ENCODE measurements at regions not wholly inside any gene's neighbourhood (a gene's known extent, or its start where the extent isn't known, plus 50 kb on each side); places are given as distances from the start of the nearest gene placed in this dataset.

DNA sequence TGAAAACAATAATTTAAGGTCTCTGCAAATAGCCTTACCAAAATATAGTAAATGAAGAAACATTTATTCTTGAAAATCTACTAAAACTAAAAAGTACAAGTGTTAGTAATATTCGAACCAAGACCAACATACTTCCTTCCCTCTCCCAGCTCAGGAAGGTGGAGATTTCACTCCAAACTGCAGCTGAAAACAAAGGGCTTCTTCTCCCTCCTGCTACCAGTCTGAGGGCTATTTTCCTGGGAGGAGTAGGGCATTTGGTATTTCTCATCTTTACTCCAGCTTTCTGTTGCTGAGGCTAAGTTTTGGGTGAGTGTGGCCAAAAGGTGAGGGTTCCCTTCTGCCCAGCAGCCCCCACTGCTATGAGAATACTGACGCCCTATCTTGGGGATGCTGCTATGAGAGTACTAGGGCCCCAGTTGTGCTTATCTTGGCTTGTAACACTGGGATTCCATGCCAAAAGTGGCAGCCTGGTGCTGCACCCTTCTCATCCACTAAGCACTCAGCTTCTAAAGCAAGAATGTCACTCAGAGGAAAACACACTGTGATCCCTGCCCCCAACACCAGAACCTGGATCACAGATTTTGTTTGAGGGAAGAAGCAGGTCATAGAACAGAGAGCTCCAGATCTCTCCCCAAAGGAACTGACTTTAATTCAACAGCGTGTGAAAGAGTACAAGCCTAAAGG is 130.7 kb upstream of the KLF7 start:
- Histone ChIP-seq H3K4me1 (ENCODE audit: control insufficient read depth in 4 of 4, insufficient read depth in 4 of 4, low read length in 3 of 4) (no peaks in the 10 kb centered on the region), H3K4me3 (ENCODE audit: low read depth in 1 of 3, low read length in 3 of 3) (no peak overlapping the region), H3K9me3 (ENCODE audit: control insufficient read depth in 4 of 4, low read length in 3 of 4) (no peaks in the 10 kb centered on the region), H3K27me3 (ENCODE audit: control insufficient read depth in 4 of 4, insufficient read depth in 4 of 4, low read length in 3 of 4) (no peaks in the 10 kb centered on the region), H3K27ac (ENCODE audit: low read depth in 1 of 2, low read length in 2 of 2) (no peak overlapping the region), H3K9ac (ENCODE audit: low read depth in 1 of 2, low read length in 2 of 2) (no peak overlapping the region), H3K36me3 (ENCODE audit: control insufficient read depth in 4 of 4, insufficient read depth in 3 of 4, low read depth in 1 of 4, low read length in 3 of 4) (no peaks in the 10 kb centered on the region)
- DNase-seq (ENCODE audit: low spot score): no peak
- 72% methylated on average over 3 of the region's 3 CpGs for WGBS
- no peak for TF ChIP-seq HNF4A (conservative IDR thresholded peaks at IDR 0.05)
- no peak for TF ChIP-seq SP1 (IDR thresholded peaks at IDR 0.05)
- TF ChIP-seq, protein P1, sequence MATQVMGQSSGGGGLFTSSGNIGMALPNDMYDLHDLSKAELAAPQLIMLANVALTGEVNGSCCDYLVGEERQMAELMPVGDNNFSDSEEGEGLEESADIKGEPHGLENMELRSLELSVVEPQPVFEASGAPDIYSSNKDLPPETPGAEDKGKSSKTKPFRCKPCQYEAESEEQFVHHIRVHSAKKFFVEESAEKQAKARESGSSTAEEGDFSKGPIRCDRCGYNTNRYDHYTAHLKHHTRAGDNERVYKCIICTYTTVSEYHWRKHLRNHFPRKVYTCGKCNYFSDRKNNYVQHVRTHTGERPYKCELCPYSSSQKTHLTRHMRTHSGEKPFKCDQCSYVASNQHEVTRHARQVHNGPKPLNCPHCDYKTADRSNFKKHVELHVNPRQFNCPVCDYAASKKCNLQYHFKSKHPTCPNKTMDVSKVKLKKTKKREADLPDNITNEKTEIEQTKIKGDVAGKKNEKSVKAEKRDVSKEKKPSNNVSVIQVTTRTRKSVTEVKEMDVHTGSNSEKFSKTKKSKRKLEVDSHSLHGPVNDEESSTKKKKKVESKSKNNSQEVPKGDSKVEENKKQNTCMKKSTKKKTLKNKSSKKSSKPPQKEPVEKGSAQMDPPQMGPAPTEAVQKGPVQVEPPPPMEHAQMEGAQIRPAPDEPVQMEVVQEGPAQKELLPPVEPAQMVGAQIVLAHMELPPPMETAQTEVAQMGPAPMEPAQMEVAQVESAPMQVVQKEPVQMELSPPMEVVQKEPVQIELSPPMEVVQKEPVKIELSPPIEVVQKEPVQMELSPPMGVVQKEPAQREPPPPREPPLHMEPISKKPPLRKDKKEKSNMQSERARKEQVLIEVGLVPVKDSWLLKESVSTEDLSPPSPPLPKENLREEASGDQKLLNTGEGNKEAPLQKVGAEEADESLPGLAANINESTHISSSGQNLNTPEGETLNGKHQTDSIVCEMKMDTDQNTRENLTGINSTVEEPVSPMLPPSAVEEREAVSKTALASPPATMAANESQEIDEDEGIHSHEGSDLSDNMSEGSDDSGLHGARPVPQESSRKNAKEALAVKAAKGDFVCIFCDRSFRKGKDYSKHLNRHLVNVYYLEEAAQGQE (IDR thresholded peaks at IDR 0.05): no peak
- TF ChIP-seq RAD21 (IDR thresholded peaks at IDR 0.05): no peak
- TF ChIP-seq, protein P2, sequence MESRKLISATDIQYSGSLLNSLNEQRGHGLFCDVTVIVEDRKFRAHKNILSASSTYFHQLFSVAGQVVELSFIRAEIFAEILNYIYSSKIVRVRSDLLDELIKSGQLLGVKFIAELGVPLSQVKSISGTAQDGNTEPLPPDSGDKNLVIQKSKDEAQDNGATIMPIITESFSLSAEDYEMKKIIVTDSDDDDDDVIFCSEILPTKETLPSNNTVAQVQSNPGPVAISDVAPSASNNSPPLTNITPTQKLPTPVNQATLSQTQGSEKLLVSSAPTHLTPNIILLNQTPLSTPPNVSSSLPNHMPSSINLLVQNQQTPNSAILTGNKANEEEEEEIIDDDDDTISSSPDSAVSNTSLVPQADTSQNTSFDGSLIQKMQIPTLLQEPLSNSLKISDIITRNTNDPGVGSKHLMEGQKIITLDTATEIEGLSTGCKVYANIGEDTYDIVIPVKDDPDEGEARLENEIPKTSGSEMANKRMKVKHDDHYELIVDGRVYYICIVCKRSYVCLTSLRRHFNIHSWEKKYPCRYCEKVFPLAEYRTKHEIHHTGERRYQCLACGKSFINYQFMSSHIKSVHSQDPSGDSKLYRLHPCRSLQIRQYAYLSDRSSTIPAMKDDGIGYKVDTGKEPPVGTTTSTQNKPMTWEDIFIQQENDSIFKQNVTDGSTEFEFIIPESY (IDR thresholded peaks at IDR 0.05): no peak
- TF ChIP-seq, protein P3, sequence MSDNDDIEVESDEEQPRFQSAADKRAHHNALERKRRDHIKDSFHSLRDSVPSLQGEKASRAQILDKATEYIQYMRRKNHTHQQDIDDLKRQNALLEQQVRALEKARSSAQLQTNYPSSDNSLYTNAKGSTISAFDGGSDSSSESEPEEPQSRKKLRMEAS (IDR thresholded peaks at IDR 0.05): no peak

DNA sequence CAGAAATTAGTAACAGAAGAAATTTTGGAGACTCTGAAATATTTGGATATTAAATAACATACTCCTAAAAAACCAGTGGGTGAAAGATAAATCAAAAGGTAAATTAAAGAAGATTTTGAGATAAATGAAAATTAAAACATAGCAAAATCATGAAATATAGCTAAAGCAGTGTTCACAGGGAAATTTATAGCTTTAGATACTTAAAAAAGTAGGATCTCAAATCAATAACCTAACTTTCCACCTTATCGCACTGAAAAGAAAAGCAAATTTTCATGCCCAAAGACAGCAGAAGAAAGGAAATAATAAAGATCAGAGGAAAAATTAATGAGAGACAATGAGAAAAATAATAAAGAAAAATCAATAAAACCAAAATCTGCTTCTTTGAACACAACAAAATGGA is 135.1 kb upstream of the KLF7 start:
- TF ChIP-seq RAD21 (IDR thresholded peaks at IDR 0.05): no peak
- TF ChIP-seq, protein P2 (IDR thresholded peaks at IDR 0.05): no peak
- TF ChIP-seq, protein P3 (IDR thresholded peaks at IDR 0.05): no peak
- TF ChIP-seq, protein P1 (IDR thresholded peaks at IDR 0.05): no peak
- TF ChIP-seq YY1 (IDR thresholded peaks at IDR 0.05): no peak
- no peak for TF ChIP-seq FOXA1 (IDR thresholded peaks at IDR 0.05)
- TF ChIP-seq NR2F2 (IDR thresholded peaks at IDR 0.05): no peak
- TF ChIP-seq HNF4G (IDR thresholded peaks at IDR 0.05): no peak
- TF ChIP-seq, protein P4, sequence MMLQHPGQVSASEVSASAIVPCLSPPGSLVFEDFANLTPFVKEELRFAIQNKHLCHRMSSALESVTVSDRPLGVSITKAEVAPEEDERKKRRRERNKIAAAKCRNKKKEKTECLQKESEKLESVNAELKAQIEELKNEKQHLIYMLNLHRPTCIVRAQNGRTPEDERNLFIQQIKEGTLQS (IDR thresholded peaks at IDR 0.05): no peak
- TF ChIP-seq JUND (IDR thresholded peaks at IDR 0.05): no peak
- H3K36me3 ChIP-seq (ENCODE audit: control insufficient read depth in 4 of 4, insufficient read depth in 3 of 4, low read depth in 1 of 4, low read length in 3 of 4): no peaks in the 10 kb centered on the region
- H3K9ac ChIP-seq (ENCODE audit: low read depth in 1 of 2, low read length in 2 of 2): no peak overlapping the region
- 100% methylated on average over 1 of the region's 1 CpG for WGBS
- no peaks in the 10 kb centered on the region for H3K4me1 ChIP-seq (ENCODE audit: control insufficient read depth in 4 of 4, insufficient read depth in 4 of 4, low read length in 3 of 4)
- no peak for DNase-seq (ENCODE audit: low spot score)
- no peak overlapping the region for H3K27ac ChIP-seq (ENCODE audit: low read depth in 1 of 2, low read length in 2 of 2)
- H3K9me3 ChIP-seq (ENCODE audit: control insufficient read depth in 4 of 4, low read length in 3 of 4): no peaks in the 10 kb centered on the region
- H3K4me3 ChIP-seq (ENCODE audit: low read depth in 1 of 3, low read length in 3 of 3): no peak overlapping the region
- H3K27me3 ChIP-seq (ENCODE audit: control insufficient read depth in 4 of 4, insufficient read depth in 4 of 4, low read length in 3 of 4): no peaks in the 10 kb centered on the region

Measured in liver (tissue), 7 donors.